ENCODE measurements at regions not wholly inside any gene's neighbourhood (a gene's known extent, or its start where the extent isn't known, plus 50 kb on each side); places are given as distances from the start of the nearest gene placed in this dataset.

DNA sequence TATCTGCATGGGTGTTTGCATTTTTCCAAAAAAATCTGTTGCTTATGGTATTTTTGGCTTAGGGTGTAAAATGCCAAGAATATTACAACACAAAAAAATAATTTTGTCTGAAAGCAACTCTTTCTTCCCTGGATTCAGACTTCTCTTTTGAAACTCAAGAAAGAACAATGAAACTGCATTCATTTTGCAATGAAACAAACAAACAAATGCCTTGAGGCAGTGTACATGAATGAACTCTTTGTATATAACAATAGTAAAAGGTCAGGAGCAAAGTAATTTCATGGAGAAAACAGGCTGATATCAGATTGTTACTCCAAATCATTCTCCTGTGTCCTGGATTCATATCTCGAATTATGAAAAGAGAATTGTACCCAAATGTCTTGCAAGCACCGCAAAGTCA, 301.6 kb upstream of the CDH20 start:
- Histone ChIP-seq H3K9ac (ENCODE audit: low read length) (no peak overlapping the region), H3K4me1 (ENCODE audit: control insufficient read depth, low read depth, low read length) (no peaks in the 10 kb centered on the region), H3K4me3 (ENCODE audit: low read length) (no peak overlapping the region), H3K27me3 (ENCODE audit: control insufficient read depth, insufficient read depth, low read length) (no peaks in the 10 kb centered on the region), H3K9me3 (ENCODE audit: control insufficient read depth, low read depth, low read length) (no peaks in the 10 kb centered on the region), H3K27ac (ENCODE audit: low read length) (no peak overlapping the region), H3K36me3 (ENCODE audit: control insufficient read depth, low read depth, low read length) (no peaks in the 10 kb centered on the region)

DNA sequence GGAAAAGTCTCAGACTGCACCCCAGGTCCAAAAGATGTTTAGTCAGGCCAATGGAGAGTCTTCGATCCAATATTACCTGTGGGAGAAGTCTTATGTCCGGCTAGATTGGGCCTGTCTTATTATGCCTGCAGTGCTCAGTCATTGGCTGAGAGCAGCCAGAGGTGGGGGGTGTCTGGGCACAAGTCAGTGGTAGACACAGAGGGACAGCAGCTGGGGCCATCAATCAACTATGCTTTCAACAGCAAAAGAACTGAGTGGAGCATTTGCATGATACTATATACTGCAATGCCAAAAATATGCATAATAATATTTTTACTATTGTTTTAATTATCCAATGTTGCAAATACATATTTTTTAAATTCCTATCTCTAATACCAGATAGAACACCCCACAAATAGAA, 298.6 kb upstream of the CDH20 start:
- H3K4me1 ChIP-seq (ENCODE audit: control insufficient read depth, low read depth, low read length): no peaks in the 10 kb centered on the region
- H3K27me3 ChIP-seq (ENCODE audit: control insufficient read depth, insufficient read depth, low read length): no peaks in the 10 kb centered on the region
- no peak overlapping the region for H3K9ac ChIP-seq (ENCODE audit: low read length)
- no peak overlapping the region for H3K4me3 ChIP-seq (ENCODE audit: low read length)
- H3K36me3 ChIP-seq (ENCODE audit: control insufficient read depth, low read depth, low read length): no peaks in the 10 kb centered on the region
- no peak overlapping the region for H3K27ac ChIP-seq (ENCODE audit: low read length)
- H3K9me3 ChIP-seq (ENCODE audit: control insufficient read depth, low read depth, low read length): no peaks in the 10 kb centered on the region

DNA sequence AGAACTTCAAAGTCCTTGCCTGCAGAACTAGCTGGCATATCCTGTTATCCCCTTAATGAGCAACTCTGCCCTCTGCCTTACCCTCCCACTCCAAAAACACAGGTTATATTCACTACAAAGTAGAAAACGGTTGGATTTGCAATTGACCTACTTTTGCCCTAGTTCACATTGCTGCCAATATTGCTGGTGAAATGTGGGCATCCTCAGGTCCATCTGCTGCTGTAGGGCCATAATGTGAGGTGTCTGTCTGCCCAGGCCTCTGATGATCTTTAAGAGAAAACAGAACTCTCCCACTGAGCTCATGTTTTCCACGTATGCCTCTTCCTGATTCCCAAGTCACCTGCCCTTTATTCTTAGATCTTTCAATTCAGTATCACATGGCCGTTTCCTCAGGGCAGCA, 294.0 kb upstream of the CDH20 start:
- Histone ChIP-seq H3K4me3 (ENCODE audit: low read length) (no peak overlapping the region), H3K9me3 (ENCODE audit: control insufficient read depth, low read depth, low read length) (no peaks in the 10 kb centered on the region), H3K27me3 (ENCODE audit: control insufficient read depth, insufficient read depth, low read length) (no peaks in the 10 kb centered on the region), H3K27ac (ENCODE audit: low read length) (no peak overlapping the region), H3K4me1 (ENCODE audit: control insufficient read depth, low read depth, low read length) (no peaks in the 10 kb centered on the region), H3K9ac (ENCODE audit: low read length) (no peak overlapping the region), H3K36me3 (ENCODE audit: control insufficient read depth, low read depth, low read length) (no peaks in the 10 kb centered on the region)

DNA sequence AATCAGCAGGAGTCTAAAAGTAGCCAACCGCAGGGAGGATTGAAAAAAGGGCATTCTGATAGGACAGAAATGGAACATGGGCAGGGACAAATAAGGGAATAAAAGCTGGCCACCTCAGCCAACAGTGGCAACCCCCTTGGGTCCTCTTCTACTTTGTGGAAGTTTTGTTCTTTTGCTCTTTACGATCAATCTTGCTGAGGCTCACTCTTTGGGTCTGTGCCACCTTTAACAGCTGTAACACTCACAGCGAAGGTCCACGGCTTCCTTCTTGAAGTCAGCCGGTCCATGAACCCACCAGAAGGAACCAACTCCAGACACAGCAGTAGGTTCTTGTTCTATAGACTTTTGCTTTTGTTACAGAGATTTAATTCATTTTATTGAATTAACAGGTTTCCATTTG, 285.4 kb upstream of the CDH20 start:
- H3K36me3 ChIP-seq (ENCODE audit: control insufficient read depth, low read depth, low read length): no peaks in the 10 kb centered on the region
- no peaks in the 10 kb centered on the region for H3K9me3 ChIP-seq (ENCODE audit: control insufficient read depth, low read depth, low read length)
- H3K27ac ChIP-seq (ENCODE audit: low read length): no peak overlapping the region

DNA sequence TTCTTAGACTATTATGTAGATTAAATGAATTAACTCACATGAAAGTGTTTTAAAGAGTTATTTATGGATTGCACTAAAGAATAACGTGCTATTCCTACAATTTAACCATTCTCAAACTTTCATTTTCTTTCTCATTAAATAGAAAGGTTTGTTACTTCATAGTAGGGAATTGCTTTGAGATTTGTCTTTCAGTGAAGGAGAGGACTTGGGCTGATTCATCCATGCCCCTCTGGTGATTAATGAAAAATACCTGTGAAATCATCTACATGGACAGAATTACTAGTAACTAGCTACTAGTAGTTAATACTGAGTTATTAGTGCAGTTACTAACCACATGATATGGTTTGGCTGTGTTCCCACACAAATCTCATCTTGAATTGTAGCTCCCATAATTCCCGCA, 275.8 kb upstream of the CDH20 start:
- Histone ChIP-seq H3K9me3 (ENCODE audit: control insufficient read depth, low read depth, low read length) (no peaks in the 10 kb centered on the region), H3K36me3 (ENCODE audit: control insufficient read depth, low read depth, low read length) (no peaks in the 10 kb centered on the region), H3K27ac (ENCODE audit: low read length) (no peak overlapping the region), H3K9ac (ENCODE audit: low read length) (no peak overlapping the region), H3K4me3 (ENCODE audit: low read length) (no peak overlapping the region), H3K27me3 (ENCODE audit: control insufficient read depth, insufficient read depth, low read length) (no peaks in the 10 kb centered on the region), H3K4me1 (ENCODE audit: control insufficient read depth, low read depth, low read length) (peaks cover 5% of the 10 kb centered on the region)

More for the DNA sequence above, 285.4 kb upstream of the CDH20 start:
- no peak overlapping the region for H3K4me3 ChIP-seq (ENCODE audit: low read length)
- H3K27me3 ChIP-seq (ENCODE audit: control insufficient read depth, insufficient read depth, low read length): no peaks in the 10 kb centered on the region
- H3K4me1 ChIP-seq (ENCODE audit: control insufficient read depth, low read depth, low read length): no peaks in the 10 kb centered on the region
- no peak overlapping the region for H3K9ac ChIP-seq (ENCODE audit: low read length)

DNA sequence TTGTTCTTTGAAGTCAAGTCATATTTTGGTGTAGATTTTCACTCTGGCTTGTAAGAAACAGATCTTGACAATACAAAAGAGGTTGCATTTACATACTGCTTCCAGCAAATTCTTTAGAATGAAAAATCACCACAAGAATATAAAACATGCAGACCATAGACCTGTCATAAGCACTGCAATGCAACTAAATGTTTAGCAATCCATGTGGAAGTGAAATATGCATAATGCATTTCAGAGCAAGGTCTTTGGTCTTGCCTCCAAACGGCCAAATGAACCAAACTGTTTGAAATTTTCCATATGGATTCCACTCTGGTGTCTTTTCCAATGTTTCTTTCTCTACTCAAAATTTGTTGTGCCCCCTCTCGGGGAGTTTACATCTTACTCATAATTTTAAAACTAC, 271.0 kb upstream of the CDH20 start:
- H3K4me1 ChIP-seq (ENCODE audit: control insufficient read depth, low read depth, low read length): peaks cover 23% of the 10 kb centered on the region
- peaks cover 4% of the 10 kb centered on the region for H3K27me3 ChIP-seq (ENCODE audit: control insufficient read depth, insufficient read depth, low read length)
- no peak overlapping the region for H3K9ac ChIP-seq (ENCODE audit: low read length)
- no peaks in the 10 kb centered on the region for H3K9me3 ChIP-seq (ENCODE audit: control insufficient read depth, low read depth, low read length)
- H3K4me3 ChIP-seq (ENCODE audit: low read length): no peak overlapping the region
- no peak overlapping the region for H3K27ac ChIP-seq (ENCODE audit: low read length)
- no peaks in the 10 kb centered on the region for H3K36me3 ChIP-seq (ENCODE audit: control insufficient read depth, low read depth, low read length)

DNA sequence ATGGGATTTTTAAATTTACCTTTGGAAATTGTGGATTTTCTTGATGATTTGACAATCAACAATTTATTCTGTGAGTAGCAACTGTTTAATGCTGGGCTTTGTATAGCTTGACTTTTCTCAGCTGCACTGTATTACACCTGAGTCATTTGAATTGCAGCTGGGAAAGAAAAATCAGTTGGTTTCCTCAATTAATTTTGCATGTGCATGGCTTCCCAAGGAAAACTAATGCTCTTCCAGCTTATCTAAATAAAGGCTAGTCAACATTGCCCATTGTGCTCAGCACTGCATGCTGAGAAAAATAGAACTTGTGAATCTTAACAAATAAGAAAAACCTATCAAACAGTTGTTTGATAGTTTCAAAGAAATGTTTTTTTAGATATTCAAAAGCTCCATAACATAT, 268.3 kb upstream of the CDH20 start:
- peaks cover 4% of the 10 kb centered on the region for H3K27me3 ChIP-seq (ENCODE audit: control insufficient read depth, insufficient read depth, low read length)
- no peaks in the 10 kb centered on the region for H3K9me3 ChIP-seq (ENCODE audit: control insufficient read depth, low read depth, low read length)
- no peak overlapping the region for H3K27ac ChIP-seq (ENCODE audit: low read length)

DNA sequence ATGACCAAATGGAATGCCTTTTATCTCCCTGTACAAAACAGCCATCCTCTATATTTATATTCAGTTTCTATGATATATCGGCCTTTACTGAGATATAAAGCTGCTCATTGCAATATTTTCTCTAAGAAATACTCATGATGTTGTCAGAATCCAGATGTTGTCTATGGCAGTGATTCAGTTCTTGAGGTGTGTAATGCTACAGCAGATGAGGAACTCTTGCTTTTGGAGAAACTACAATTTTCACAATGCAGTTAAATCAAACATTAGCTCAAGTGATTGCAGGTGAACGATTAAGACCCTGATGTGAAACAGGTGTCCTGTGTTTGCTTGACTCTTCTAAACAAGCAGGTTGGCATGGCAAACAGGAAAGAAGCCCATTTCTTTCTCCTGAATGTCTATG, 256.2 kb upstream of the CDH20 start:
- Histone ChIP-seq H3K27me3 (ENCODE audit: control insufficient read depth, insufficient read depth, low read length) (no peaks in the 10 kb centered on the region), H3K4me1 (ENCODE audit: control insufficient read depth, low read depth, low read length) (no peaks in the 10 kb centered on the region), H3K27ac (ENCODE audit: low read length) (no peak overlapping the region), H3K9me3 (ENCODE audit: control insufficient read depth, low read depth, low read length) (no peaks in the 10 kb centered on the region), H3K9ac (ENCODE audit: low read length) (no peak overlapping the region), H3K36me3 (ENCODE audit: control insufficient read depth, low read depth, low read length) (no peaks in the 10 kb centered on the region), H3K4me3 (ENCODE audit: low read length) (no peak overlapping the region)

More for the DNA sequence above, 268.3 kb upstream of the CDH20 start:
- peaks cover 23% of the 10 kb centered on the region for H3K4me1 ChIP-seq (ENCODE audit: control insufficient read depth, low read depth, low read length)
- H3K4me3 ChIP-seq (ENCODE audit: low read length): no peak overlapping the region
- H3K9ac ChIP-seq (ENCODE audit: low read length): no peak overlapping the region
- no peaks in the 10 kb centered on the region for H3K36me3 ChIP-seq (ENCODE audit: control insufficient read depth, low read depth, low read length)

DNA sequence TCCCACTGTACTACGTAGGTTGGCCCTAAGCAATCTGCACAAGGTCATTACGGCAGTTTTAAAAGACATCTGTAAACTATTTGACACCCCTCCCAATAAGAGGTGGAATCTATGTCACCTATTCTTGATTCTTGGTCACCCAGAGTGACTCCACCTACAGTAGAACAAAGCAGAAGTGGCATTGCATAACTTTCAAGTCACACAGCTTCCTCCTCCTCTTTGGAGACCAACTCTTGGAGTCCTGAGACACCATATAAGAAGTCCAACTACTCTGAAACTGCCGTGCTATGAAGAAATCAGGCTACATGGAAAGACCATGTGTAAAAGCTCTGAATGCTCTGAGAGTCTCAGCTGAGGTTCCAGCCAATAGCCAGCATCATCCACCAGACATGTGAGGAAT, 253.5 kb upstream of the CDH20 start:
- H3K27me3 ChIP-seq (ENCODE audit: control insufficient read depth, insufficient read depth, low read length): no peaks in the 10 kb centered on the region
- no peak overlapping the region for H3K4me3 ChIP-seq (ENCODE audit: low read length)
- H3K27ac ChIP-seq (ENCODE audit: low read length): no peak overlapping the region
- no peaks in the 10 kb centered on the region for H3K36me3 ChIP-seq (ENCODE audit: control insufficient read depth, low read depth, low read length)
- H3K9ac ChIP-seq (ENCODE audit: low read length): no peak overlapping the region
- no peaks in the 10 kb centered on the region for H3K9me3 ChIP-seq (ENCODE audit: control insufficient read depth, low read depth, low read length)
- H3K4me1 ChIP-seq (ENCODE audit: control insufficient read depth, low read depth, low read length): no peaks in the 10 kb centered on the region

DNA sequence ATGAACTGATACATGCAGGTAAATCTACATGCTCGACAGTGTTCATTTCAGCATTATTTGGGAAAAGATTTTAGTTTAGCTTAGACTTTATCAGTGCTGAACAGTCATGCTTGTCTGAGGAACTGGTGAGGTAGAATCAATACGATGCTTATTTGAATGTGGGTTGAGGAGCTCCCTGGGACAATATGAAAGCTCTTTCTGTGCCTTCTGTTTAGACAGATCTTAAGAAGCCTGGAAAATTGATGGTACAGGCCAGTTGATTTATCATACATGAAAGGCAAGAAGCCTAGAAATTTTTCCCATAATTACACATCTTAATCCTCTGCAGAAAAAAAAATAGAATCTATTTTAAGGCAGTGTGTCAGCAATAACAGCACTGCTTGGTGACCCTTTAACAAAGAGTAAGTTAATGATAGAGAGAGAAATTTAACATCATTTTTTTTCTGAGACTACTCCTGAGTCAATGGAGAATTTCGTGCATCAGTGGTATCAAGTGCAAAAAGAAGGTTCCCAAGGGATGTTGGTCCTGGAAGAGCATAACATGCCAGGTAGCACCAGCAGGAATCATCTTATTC, 252.2 kb upstream of the CDH20 start:
- no peak overlapping the region for H3K27ac ChIP-seq (ENCODE audit: low read length)
- no peak overlapping the region for H3K9ac ChIP-seq (ENCODE audit: low read length)
- H3K9me3 ChIP-seq (ENCODE audit: control insufficient read depth, low read depth, low read length): no peaks in the 10 kb centered on the region
- no peaks in the 10 kb centered on the region for H3K4me1 ChIP-seq (ENCODE audit: control insufficient read depth, low read depth, low read length)
- H3K36me3 ChIP-seq (ENCODE audit: control insufficient read depth, low read depth, low read length): no peaks in the 10 kb centered on the region
- H3K4me3 ChIP-seq (ENCODE audit: low read length): no peak overlapping the region
- H3K27me3 ChIP-seq (ENCODE audit: control insufficient read depth, insufficient read depth, low read length): no peaks in the 10 kb centered on the region

DNA sequence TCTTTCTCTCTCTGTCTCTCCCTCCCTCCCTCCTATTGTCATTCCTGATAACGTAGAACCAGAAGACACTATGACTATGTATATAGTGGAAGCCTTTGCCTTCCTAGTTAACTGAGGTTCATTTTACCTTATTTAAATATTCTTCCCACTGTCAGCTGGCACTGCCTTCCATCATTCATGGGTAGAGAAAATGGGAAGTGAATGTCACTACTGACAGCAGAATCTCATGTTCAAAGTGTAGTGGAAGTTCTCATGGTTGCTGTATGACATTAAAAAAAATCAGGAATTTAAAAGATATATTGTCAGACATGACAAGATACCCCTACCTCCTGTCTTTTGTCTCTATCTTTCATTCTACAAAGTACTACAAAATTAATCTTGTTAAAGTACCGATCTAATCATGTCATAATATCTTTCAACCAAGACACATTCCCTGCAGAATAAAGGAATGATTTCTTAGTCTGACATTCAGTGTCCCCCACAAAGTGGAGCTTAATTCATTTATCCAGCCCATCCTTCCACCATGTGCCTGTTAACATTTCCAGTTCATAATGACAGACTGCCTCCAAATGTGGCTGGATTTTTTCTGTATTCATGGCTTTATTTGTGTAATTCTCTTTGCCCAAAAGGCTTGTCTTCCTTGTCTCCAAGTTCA, 250.1 kb upstream of the CDH20 start:
- H3K27ac ChIP-seq (ENCODE audit: low read length): no peak overlapping the region
- no peaks in the 10 kb centered on the region for H3K36me3 ChIP-seq (ENCODE audit: control insufficient read depth, low read depth, low read length)
- no peak overlapping the region for H3K4me3 ChIP-seq (ENCODE audit: low read length)
- H3K4me1 ChIP-seq (ENCODE audit: control insufficient read depth, low read depth, low read length): no peaks in the 10 kb centered on the region
- H3K27me3 ChIP-seq (ENCODE audit: control insufficient read depth, insufficient read depth, low read length): no peaks in the 10 kb centered on the region
- H3K9me3 ChIP-seq (ENCODE audit: control insufficient read depth, low read depth, low read length): no peaks in the 10 kb centered on the region
- H3K9ac ChIP-seq (ENCODE audit: low read length): no peak overlapping the region

DNA sequence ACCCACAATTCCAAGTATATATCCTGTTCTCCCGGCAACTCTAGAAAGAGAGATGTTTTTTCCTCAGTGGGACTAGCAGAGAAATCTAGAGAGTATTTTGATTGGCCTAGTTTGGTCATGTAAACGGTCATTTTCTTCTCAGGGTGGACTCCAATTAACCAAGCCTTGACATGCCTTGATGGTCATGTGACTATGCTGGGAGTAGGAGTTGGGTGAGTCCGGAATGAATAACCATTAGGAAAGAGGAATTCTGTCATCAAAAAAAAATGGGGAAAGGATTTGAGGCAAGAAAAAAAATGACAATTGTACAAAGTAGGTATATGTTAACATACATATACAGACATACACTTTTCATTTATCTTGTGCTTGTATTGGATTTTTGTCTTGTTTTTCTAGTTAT, 248.2 kb upstream of the CDH20 start:
- no peaks in the 10 kb centered on the region for H3K27me3 ChIP-seq (ENCODE audit: control insufficient read depth, insufficient read depth, low read length)
- no peak overlapping the region for H3K9ac ChIP-seq (ENCODE audit: low read length)
- no peaks in the 10 kb centered on the region for H3K9me3 ChIP-seq (ENCODE audit: control insufficient read depth, low read depth, low read length)
- no peaks in the 10 kb centered on the region for H3K4me1 ChIP-seq (ENCODE audit: control insufficient read depth, low read depth, low read length)
- H3K36me3 ChIP-seq (ENCODE audit: control insufficient read depth, low read depth, low read length): no peaks in the 10 kb centered on the region
- H3K4me3 ChIP-seq (ENCODE audit: low read length): no peak overlapping the region
- no peak overlapping the region for H3K27ac ChIP-seq (ENCODE audit: low read length)

Data from iPS-18a (cell line).